GM18498 (cell line): ENCODE measurements at regions not wholly inside any gene's neighbourhood (a gene's known extent, or its start where the extent isn't known, plus 50 kb on each side); places are given as distances from the start of the nearest gene placed in this dataset.

Experiments
- ATAC-seq: cut with Tn5 transposase; IDR thresholded peaks from one replicate; pipeline ENCODE4 v1.9.1; 2021; ENCODE audit warnings: mild to moderate bottlenecking, moderate library complexity; ENCODE audit not compliant: unreplicated experiment

DNA sequence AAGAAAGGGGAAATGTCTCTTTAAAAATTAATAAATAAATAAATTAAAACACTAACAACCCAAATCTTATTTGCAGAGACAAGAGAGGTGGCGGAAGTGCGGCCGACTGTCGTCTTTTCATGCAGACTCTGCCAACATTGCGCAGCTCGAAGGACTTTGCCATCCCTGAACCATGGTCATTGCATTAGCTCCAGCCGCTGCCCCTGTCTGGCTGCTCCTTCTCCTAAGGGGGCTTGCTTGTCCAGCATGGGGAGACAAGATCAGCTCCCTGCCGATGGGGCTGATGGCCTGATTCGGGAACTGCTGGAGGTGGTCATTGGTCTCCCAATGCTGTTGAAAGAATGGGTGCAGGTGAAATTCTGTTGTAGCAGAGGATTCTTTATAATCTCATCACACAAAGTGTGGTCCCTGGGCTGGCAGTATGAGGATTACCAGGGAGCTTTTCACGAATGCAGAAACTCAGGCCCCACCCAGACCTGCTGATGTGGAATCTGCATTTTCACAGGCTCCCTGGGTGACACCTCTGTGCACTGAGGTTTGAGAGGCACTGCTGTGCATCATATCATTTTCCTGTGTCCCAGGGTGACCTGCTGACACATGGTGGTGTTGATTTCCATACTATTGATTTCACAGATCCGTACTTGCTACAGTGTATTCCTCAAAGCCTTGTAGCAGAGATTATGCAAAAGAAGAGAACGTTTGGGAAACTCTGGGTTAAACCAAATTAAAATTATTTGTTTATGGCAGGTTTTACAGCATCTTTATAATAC, 172.4 kb upstream of the ZMIZ1 start:
- ATAC-seq: no peak

DNA sequence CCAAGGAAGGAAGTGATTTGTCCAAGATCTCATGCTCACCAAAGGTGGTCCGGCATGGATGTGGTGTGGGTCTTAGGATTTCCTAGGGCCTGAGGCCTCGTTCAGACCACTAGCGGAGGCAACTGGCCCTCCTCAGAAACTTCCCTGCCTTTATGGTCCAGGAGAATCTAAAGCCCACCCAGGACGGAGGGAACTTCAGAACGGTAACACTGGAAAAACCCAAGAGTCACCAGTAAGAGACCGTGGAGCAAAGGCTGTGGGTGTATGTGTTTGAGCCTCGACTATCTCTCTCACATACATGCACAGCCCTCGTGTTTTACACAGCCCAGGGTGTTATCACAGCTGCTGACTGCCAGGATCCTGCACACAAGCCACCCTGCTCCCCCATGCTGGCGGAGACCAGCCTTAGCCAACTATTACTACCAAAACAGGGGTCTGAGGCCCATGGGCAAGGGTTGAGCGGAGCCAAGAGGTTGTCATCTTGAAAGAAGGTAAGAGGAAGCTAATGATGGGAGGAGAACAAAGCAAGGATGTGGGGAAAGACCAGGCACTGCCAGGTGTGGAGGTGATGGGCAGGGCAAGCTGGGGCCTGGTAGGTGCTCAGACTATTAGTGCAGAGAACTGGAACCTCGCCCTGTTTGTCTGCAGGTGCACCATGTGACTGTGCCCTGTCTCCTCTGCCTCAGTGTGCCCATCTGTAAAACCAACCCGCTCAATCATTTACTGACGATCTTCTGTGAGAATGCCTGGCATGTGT, 170.2 kb upstream of the ZMIZ1 start:
- no peak for ATAC-seq

DNA sequence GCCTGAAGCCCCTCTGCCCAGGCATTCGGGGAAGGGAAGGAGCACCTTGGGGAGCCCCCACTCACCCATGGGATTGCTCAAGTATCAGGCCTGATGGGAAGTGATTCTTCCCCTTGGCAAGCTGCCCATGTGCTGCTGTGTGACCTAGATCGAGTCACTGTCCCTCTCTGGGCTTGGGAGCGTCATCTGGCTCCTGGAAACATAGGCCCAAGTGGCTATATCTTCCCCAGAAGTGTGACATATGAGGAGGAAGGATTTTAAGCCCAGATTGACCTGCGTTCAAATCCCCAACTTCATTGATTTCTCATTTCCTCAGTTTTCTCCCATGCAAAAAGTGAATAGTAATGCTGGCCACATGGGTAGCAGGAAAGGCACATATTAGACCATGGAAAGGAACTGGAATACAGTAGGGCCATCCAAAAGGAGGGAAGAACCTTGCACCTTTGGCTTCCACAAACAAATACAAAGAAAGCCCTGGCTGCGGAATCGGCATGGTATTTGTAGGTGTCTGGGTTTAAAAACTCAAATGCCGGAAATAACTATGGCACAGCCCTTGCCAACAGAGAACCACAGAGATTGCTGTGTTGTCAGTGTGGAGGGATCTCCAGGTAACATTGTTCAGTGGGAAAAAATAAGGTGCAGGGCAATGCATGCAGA, 169.5 kb upstream of the ZMIZ1 start:
- ATAC-seq: no peak

DNA sequence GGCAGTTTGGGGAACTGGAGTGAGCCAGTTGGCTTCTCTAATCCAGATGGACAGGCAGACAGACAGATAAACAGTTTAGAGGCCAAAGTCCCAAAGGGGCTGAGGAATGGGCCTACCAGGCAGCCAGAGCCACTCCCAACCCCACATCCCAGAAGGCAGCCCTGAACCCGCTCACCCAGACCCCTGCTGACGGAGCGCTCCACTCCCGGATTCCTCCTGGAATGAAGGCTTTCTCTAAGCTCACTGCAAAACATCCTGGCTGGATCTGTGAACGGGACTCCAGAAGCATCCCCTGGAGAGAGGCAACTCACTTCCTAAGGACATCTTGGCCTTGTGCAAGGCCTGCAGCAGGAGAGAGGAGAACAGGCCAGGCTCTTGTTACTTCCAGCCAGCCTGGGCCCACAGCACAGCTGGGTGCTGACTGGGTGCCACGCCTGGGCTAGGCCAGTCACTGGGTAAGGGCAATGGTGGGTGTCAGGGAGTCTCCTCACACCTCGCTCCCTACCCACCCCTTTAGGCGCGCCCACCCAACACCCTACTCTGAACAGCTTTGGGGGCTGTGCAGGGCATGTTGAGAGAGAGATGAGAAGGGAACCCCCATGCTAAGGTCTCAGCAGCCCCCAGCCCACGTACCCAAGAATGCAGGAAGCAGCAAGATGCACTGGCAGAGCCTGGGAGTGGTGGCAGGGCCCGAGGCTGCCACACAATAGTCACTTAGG, 168.6 kb upstream of the ZMIZ1 start:
- no peak for ATAC-seq

DNA sequence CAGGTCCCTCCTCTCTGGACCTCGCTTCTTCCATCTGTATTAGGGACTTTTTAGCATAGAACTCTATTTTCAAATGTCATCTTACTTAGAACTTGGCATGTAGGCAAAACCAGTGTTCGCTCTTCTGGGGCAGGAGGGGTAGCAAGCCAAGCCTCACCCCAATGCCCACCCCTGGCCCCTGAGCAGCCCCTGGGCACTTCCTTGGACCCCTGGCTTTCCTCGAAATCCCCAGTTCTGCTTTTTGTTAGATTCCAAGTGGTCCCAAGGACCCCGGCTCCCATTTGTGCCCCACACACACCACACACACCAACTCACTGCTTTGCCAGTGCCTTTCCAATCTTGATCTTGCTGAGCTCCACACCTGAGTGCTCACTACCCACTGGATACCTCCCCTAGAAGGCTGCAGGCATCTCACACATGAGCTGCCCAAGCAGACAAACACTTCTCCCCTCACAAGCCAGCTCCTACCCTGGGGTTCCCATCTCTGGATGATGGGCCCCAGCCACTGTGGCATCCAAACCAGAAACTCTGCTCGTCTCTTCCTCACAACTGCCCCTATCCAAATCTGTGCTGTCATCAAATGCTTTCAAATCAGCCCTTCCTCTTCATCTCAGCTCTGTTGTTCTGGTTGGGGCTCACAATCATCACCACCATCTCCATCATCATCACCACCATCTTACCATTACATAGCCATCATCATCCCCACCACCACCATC, 167.9 kb upstream of the ZMIZ1 start:
- no peak for ATAC-seq

DNA sequence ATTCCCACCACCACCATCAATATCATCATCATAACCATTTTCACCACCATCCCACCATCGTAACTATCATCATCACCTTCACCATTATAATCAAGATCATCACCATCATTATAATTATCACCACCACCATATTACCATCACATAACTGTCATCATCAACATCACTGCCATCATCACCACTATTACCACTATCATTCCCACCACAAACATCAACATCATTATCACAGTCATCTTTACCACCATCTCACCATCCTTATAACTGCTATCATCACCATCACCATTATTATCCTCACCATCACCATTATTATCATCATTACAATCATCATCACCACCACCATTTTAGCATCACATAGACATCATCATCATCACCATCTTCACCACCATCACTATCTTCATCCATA, 167.1 kb upstream of the ZMIZ1 start:
- no peak for ATAC-seq

DNA sequence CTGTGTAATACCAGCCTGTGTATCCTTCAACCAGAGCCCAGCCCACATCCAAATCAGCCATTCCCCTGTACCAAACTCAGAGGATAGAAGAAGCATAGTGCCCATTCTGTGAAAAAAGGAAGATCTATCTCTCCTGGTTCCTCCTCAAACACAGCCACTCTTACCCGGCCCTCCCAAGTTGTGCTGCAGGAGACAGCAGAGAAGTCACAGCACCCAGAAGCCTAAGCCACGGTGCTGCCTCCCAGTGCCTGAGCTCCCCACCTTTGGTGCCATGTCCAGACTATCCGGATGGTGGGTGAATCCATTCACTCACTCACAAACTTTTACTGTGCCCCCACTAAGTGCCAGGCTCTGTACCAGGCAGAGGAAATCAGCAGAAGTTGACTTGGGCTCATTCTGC, 166.0 kb upstream of the ZMIZ1 start:
- no peak for ATAC-seq

DNA sequence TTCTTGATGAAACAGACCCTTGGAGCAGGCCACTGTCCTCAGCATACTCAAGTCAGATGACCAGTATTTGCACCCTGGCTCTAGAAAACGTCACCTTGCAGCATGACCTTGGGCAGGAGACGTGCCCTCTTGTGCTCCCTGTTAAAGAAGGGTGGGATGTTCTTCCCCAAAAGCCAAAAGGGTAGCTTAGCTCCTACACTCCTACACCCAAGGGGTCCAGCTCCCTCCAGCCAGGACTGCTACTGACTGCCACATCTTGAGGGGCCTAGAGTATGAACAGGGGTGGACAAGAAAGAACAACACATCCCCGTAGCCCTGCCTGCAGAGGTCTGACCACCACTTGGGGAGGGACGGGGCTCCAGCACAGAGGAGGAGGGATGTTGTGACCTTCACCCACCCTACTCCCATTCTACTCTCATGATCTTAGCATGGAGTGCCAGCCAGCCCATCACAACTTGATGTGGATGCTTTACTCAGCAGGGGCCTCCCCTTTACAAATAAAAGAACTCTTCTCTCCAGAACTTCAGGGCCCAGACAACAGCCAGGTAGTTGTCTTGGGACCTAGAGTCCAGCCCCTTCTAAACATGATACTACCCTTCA, 165.3 kb upstream of the ZMIZ1 start:
- no peak for ATAC-seq

DNA sequence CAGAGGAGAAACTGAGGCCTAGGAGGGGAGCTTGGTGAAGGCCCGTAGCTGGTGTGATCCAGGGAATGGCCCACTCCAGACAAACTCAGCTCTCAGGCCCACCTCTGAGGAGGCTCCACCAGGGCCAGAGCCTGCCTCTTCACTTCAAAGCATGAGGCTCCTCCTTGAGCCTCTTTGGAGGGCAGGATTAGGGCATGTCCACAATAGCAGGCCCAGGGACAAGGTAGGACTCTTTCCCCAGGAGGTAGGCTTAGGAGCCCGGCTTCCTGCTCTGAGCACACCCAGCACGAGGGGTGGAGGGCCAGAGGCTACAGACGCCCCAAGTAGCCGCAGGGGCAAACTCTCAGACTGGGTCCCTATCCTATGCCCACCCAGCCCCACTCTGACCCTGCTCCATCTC, 164.6 kb upstream of the ZMIZ1 start:
- ATAC-seq: no peak

DNA sequence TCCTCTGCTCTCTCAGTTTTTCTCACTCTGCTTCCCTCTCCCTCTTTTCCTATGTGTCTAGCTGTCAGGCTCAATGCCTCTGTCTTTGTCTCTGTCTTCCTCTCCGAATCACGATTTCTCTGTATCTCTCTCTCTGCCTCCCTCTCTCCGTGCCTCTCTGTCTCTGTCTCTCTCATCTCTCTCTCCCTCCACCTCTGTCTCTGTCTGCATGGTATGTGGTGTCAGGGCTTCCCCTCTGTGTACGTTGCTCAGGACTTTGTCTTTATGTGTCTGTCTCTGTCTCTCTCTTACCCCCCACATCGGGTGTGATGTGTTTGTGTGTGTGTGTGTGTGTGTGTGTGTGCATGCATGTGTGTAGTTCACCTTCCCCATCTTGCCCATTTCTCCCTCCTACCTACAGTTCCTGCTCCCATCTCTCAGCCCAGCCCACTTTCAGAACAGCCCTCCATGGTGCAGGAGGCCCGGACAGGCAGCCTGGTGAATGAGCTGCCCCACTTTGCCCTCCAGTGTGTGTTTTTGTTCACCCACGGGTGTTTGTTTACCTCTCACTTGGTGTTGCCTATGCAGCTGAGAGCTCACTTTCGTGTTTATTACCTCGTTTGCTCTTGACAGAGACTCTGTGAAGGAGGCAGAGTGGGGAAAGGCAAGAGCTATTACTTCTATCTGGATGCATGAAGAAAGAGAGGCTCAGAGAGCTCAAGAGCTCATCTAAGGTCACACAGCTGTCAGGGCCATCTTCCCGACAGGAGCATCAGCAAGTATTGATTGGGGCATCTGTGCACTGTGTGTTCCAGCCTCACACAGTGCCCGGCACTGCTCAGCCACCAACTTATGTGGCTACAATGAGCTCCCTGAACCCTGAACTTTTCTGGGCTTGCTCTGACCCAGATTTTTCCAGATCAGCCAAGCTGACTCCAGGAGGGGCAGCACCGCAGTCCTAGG, 163.5 kb upstream of the ZMIZ1 start:
- ATAC-seq: no peak

DNA sequence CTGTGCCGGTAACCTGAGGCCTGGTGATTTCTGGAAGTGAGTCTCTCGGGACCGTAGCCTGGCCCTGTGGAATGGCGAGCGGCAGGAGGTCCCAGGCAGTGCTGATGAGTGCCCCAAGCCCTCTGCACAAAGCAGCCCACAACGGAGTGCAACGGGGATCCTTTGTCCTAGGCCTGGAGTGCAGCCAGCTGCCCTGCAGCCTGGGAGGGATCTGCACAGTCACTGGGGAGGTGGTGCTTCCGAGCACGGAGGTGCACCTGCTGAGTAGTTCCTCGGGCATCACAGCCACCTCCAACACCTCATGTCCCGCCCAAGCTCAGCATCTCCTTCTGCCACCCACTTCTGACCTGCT, 162.8 kb upstream of the ZMIZ1 start:
- ATAC-seq: no peak

DNA sequence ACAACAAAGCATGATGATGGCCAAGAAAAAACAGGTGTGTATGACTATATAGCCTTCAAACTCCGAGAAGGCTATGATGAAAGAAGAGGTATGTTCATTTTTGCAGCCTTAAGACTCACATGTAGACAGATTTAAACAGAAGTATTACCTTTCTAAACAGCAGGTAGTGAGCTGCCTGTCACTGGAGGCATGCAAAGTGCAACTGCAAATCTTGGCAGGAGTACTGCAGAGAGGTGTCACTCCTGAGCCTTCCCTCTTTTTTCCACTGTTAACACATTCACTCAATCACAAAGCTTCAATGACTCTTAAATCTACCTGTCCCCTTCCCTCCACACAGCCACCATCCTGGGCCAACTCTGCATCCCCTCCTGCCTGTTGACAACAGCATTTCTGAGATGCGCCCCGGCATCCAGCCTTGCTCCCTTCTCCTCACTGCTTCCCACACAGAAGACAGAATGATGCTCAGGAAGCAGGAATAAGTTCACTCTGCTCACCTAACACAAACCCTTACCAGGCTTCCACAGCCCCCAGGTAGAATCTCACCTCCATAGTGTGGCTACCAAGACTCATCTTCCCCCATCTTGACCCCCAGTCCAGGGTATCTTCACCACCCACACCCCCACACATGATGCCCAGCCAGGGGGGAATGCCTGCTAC, 161.9 kb upstream of the ZMIZ1 start:
- ATAC-seq: no peak

DNA sequence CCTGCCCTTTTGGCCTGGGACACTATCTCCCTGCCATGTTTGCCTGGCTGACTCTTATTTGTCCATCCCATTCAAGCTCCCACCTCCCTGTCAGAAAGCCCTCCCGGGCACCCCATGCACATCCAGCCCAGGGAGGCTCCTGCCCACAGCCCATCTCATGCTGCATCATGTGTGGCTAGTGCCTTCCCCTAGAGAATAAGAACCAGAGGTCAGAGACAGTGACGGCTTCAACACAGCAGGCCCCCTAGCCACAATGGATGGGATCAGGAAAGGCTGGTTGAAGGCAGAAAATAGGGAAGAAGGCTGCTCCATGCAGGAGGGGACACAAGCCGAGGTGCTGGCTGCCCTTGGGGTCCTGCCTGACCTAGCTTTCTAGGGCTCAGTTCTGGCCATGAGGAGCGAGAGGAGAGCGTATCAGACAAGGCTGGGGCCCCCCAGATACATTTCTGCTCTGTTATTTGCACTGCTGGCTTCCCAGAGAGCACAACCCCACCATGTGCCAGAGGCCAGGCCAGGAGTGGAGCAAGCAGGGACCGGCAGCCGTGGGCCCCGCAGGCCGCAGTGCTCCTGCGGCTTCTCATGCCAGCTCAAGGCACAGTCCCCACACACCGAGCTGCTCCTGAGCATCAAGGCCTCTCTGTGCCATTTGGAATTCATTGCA, 161.1 kb upstream of the ZMIZ1 start:
- ATAC-seq: no peak

DNA sequence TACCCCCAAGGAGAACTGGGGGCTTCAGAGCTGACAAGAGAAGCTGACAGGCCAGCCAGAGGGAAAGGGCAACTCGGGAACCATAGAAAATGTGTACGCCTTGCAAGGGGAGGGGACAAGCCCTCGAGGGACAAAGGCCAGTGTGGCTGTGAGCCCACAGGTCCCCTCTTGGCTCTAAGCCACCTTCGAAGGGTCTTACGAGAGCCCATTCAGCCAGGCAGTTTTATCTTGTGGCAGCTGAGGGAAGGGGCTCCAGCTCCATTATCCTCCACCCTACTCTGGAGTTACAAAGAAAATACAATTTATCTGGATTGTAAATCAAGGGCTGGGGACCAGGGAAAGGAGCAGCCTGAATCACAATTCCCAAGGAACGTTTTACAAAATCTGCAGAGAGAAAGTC, 159.5 kb upstream of the ZMIZ1 start:
- ATAC-seq: no peak

DNA sequence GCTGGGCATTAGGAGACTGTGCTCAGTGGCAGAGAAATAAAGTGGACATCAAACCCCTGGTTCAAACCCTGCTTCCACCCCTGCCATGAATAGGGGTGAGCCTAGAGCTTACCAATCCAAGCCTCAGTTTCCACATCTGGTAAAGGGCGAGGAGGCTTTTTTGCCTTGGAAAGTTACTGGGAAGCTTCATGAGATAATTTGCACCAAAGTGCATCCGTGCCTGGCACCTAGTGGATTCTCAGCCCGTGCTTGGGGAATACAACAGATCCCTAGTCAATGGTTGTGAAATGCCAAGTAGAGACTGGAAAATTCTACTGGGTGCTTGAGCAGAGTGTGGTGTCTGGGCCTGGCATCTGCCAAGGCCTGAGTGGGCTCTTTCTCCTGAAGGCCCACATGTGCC, 158.7 kb upstream of the ZMIZ1 start:
- no peak for ATAC-seq

DNA sequence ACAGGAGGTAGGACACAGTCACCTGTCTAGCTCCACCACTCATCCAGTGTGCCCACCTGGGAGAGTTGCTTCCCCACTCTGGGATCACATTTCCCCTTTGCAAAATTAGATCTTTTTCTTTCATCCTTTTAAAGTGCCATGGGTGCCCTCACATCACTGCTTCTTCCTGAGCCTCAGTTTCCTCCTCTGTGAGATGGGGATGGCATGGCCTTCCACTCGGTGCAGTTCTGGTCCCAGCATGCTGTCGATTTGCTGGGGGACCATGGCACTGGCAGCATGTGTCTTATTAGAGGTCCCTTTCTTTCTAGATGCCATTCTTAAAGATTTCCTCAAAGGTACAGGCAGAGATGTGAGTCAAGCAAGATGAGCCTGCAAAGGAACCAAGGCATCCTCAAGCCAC, 158.3 kb upstream of the ZMIZ1 start:
- ATAC-seq: no peak

DNA sequence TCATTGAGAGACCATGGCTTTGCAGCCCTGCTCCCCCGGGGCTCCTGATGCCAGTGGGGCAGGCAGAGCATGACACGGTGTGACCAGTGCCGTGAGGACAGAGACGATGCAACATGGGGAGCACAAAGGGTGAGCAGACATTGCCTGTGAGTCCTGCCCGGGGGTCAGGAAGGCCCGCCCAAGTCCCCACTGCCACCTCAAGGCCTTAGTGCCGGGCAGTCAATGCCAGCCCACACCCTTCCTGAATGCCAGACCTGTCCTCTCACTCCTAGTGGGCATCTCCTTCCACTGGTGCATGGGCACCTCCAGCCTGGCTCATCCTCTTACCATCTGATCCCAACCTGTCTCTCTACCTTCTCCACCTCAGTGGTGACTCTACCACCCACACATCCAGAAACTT, 157.9 kb upstream of the ZMIZ1 start:
- ATAC-seq: no peak
